ENCODE measurements at regions not wholly inside any gene's neighbourhood (a gene's known extent, or its start where the extent isn't known, plus 50 kb on each side); places are given as distances from the start of the nearest gene placed in this dataset.
"Not testable (repeated sequence)": the region's sequence is repeated elsewhere in the genome, so short reads cannot be mapped to it uniquely, and the experiment has no call there.

GRCh38 chr7:155239431-155240087 lies 58.1 kb upstream of the INSIG1 start:
- H3K9me3 Mint-ChIP-seq: peaks cover 11% of the 10 kb centered on the region
- POLR2A ChIA-PET; CTCF ChIA-PET; H3K4me3 Mint-ChIP-seq; DNase-seq; H3K36me3 Mint-ChIP-seq; H3K4me1 Mint-ChIP-seq (ENCODE audit: low read depth); H3K27ac Mint-ChIP-seq: not testable (repeated sequence)
- peaks cover 21% of the 10 kb centered on the region for H3K27me3 Mint-ChIP-seq
- intact Hi-C loops (cut with micrococcal nuclease): loop anchor here (5.0 kb wide), 1 partner anchor 38 kb away; no protein-coding TSS in a partner anchor

GRCh38 chr7:155244675-155245074 lies 53.0 kb upstream of the INSIG1 start:
- H3K4me3 Mint-ChIP-seq: no peak overlapping the region
- peaks cover 11% of the 10 kb centered on the region for H3K9me3 Mint-ChIP-seq
- POLR2A ChIA-PET: interaction anchor here (1.3 kb wide), 1 partner anchor 52 kb away, joined by 4 read pairs; no protein-coding TSS in a partner anchor
- peaks cover under 1% of the 10 kb centered on the region for H3K4me1 Mint-ChIP-seq (ENCODE audit: low read depth)
- peaks cover 1% of the 10 kb centered on the region for H3K36me3 Mint-ChIP-seq
- H3K27me3 Mint-ChIP-seq: peaks cover 11% of the 10 kb centered on the region
- no peak for DNase-seq
- CTCF ChIA-PET: interaction anchor here (0.6 to 1.1 kb wide), 2 partner anchors 55 to 154 kb away, joined by 3 to 4 read pairs; no protein-coding TSS in a partner anchor
- intact Hi-C loops (cut with micrococcal nuclease): no loop called here
- H3K27ac Mint-ChIP-seq: no peak overlapping the region

GRCh38 chr7:155247479-155248365 lies 50.0 kb upstream of the INSIG1 start:
- no peaks in the 10 kb centered on the region for H3K4me1 Mint-ChIP-seq (ENCODE audit: low read depth)
- no peak for DNase-seq
- CTCF ChIA-PET: interaction anchor here (1.0 kb wide), 1 partner anchor 246 kb away, joined by 4 read pairs; no protein-coding TSS in a partner anchor
- peaks cover 1% of the 10 kb centered on the region for H3K36me3 Mint-ChIP-seq
- POLR2A ChIA-PET: interaction anchor here (0.7 kb wide), 1 partner anchor 49 kb away, joined by 3 read pairs; no protein-coding TSS in a partner anchor
- H3K9me3 Mint-ChIP-seq: peaks cover 11% of the 10 kb centered on the region
- peaks cover 9% of the 10 kb centered on the region for H3K27me3 Mint-ChIP-seq
- H3K4me3 Mint-ChIP-seq: no peak overlapping the region
- no peak overlapping the region for H3K27ac Mint-ChIP-seq
- intact Hi-C loops (cut with micrococcal nuclease): no loop called here
